ENCODE measurements at regions not wholly inside any gene's neighbourhood (a gene's known extent, or its start where the extent isn't known, plus 50 kb on each side); places are given as distances from the start of the nearest gene placed in this dataset.
"Not testable (repeated sequence)": the region's sequence is repeated elsewhere in the genome, so short reads cannot be mapped to it uniquely, and the experiment has no call there.

DNA sequence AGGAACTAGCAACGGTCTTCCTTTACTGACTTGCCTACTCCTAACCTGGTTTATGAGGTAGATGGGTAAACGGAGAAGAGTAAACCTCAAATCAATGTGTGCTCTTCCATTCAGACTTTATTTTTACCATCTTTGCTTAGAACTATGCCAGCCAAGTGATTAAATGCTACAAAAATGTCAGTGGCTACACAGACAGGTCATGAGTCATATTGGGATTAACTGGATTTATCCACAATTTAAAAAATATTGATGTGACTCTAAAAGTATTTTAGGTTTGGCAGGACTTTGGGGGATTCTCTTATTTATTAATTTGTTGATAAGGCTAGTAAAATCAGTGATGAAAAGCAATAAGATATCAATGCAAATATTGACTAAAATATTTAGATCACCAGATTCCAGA is 275.0 kb downstream of the PLK2 start:
- no peaks in the 10 kb centered on the region for H3K4me1 ChIP-seq (ENCODE audit: control insufficient read depth, insufficient read depth, low read length)
- H3K27ac ChIP-seq (ENCODE audit: low read depth, low read length) = no peak overlapping the region
- H3K36me3 ChIP-seq (ENCODE audit: control insufficient read depth, insufficient read depth, low read length) = no peaks in the 10 kb centered on the region
- no peak overlapping the region for H3K4me3 ChIP-seq (ENCODE audit: low read length)
- no peak overlapping the region for H3K9ac ChIP-seq (ENCODE audit: low read length)
- H3K27me3 ChIP-seq (ENCODE audit: control insufficient read depth, insufficient read depth, low read length) = no peaks in the 10 kb centered on the region

GRCh38 chr5:58183786-58184085 is 276.1 kb downstream of the PLK2 start:
- Histone ChIP-seq H3K4me3 (ENCODE audit: low read length) (no peak overlapping the region), H3K9ac (ENCODE audit: low read length) (no peak overlapping the region), H3K36me3 (ENCODE audit: control insufficient read depth, insufficient read depth, low read length) (no peaks in the 10 kb centered on the region), H3K4me1 (ENCODE audit: control insufficient read depth, insufficient read depth, low read length) (no peaks in the 10 kb centered on the region), H3K27ac (ENCODE audit: low read depth, low read length) (no peak overlapping the region), H3K27me3 (ENCODE audit: control insufficient read depth, insufficient read depth, low read length) (no peaks in the 10 kb centered on the region)

DNA sequence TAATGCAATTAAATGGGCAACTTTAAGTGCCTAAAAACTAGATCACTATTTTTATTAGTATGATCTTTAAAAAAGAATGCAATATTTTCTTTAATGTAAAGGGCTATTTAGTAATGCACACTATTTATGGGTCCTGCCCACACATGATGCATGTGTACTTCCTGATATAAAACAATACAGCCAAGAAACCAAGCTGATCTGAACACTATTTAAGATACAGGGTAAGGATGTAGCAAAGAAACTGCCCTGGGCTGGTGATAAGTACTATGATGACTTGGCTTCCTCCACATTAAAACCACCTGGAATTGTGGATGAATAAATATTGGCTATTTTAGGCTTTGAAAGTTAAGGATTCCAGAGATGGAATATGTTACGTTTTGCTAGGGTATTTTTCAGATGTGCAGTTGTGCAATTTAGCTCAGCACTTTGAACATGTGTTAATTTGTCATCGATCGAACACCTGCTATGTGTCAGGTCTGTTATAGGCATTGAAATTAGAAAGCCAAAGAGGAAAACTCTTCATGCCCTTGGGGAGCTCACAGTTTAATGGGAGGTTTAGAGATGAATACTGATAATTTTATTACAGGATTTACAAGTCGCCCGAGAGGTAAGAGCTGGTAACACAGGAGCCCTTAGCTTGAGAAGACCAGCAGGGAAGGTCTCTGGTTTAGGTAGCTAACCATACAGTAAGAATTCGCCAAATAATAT is 276.7 kb downstream of the PLK2 start:
- H3K9ac ChIP-seq (ENCODE audit: low read length) = no peak overlapping the region
- no peaks in the 10 kb centered on the region for H3K4me1 ChIP-seq (ENCODE audit: control insufficient read depth, insufficient read depth, low read length)
- H3K27me3 ChIP-seq (ENCODE audit: control insufficient read depth, insufficient read depth, low read length) = no peaks in the 10 kb centered on the region
- H3K4me3 ChIP-seq (ENCODE audit: low read length) = no peak overlapping the region
- H3K27ac ChIP-seq (ENCODE audit: low read depth, low read length) = no peak overlapping the region
- H3K36me3 ChIP-seq (ENCODE audit: control insufficient read depth, insufficient read depth, low read length) = no peaks in the 10 kb centered on the region

DNA sequence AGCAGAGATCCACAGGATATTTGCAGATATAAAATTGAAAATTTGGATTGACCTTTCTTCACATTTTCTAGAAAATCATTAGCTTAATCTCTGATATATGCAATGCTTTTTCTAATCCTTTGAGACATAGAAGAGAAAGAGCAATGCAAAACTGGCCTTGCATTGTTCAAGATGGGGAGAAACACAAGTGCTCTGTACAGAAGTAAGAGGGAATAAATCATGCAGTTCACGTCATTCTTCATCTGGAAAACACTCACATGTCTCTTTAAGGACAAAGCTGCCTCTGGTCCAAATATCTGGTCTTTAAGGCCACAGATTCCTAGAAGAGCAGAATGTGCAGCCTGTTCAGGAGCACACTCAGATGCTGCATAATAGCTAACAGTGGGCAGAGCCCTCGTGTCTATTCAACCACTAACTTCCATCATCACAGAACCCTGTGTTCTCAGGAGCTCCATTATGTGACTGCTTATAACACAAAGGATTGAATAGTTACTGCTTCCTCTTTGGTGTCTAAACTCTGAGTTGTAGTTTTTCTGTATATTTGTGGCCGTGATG is 277.5 kb downstream of the PLK2 start:
- H3K9ac ChIP-seq (ENCODE audit: low read length) = no peak overlapping the region

GRCh38 chr5:58181578-58182286 is 278.2 kb downstream of the PLK2 start:
- H3K36me3 ChIP-seq (ENCODE audit: control insufficient read depth, insufficient read depth, low read length) = no peaks in the 10 kb centered on the region
- no peaks in the 10 kb centered on the region for H3K27me3 ChIP-seq (ENCODE audit: control insufficient read depth, insufficient read depth, low read length)
- H3K4me1 ChIP-seq (ENCODE audit: control insufficient read depth, insufficient read depth, low read length) = no peaks in the 10 kb centered on the region
- H3K4me3 ChIP-seq (ENCODE audit: low read length) = no peak overlapping the region
- H3K9ac ChIP-seq (ENCODE audit: low read length) = no peak overlapping the region
- no peak overlapping the region for H3K27ac ChIP-seq (ENCODE audit: low read depth, low read length)

More for the DNA sequence above, 277.5 kb downstream of the PLK2 start:
- no peaks in the 10 kb centered on the region for H3K27me3 ChIP-seq (ENCODE audit: control insufficient read depth, insufficient read depth, low read length)
- H3K4me1 ChIP-seq (ENCODE audit: control insufficient read depth, insufficient read depth, low read length) = no peaks in the 10 kb centered on the region
- no peak overlapping the region for H3K27ac ChIP-seq (ENCODE audit: low read depth, low read length)
- H3K4me3 ChIP-seq (ENCODE audit: low read length) = no peak overlapping the region
- H3K36me3 ChIP-seq (ENCODE audit: control insufficient read depth, insufficient read depth, low read length) = no peaks in the 10 kb centered on the region

DNA sequence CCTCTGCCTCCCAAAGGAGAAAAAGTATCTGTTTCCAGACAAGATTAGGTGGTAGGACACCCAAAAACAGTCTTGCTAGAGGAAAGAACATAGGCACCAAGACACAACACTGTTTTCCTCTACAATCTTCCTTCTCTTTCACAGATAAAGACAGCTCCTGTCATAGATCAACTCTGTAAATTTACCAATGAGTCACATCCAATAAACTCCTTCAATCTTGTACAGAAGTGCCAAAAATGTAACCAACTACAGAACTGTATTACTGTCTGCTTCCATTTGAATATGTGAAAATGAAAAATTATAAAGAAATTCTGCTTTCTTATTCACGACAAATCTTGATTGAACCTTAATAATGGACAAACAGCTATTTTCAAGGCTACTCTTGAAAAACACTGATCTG is 286.9 kb downstream of the PLK2 start:
- Histone ChIP-seq H3K9ac (ENCODE audit: low read length) (no peak overlapping the region), H3K27me3 (ENCODE audit: control insufficient read depth, insufficient read depth, low read length) (no peaks in the 10 kb centered on the region), H3K4me3 (ENCODE audit: low read length) (no peak overlapping the region), H3K36me3 (ENCODE audit: control insufficient read depth, insufficient read depth, low read length) (no peaks in the 10 kb centered on the region), H3K27ac (ENCODE audit: low read depth, low read length) (no peak overlapping the region), H3K4me1 (ENCODE audit: control insufficient read depth, insufficient read depth, low read length) (no peaks in the 10 kb centered on the region)

DNA sequence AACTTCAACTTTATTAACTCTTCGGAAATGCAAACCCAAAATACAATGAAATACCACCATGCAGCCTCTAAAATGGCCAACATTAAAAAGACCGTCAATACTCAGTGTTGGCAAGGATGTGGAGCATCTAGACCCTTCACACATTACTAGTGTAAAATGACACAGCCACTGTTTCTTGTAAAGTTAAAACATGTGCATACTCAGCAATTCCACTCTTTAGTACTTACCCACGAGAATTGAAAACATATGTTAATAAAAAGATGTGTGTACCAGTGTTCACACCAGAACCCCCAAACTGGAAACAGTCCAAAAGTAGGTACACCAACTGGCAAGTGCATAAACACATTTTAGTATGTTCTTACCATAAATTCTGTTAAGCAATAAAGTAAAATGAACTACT is 294.7 kb downstream of the PLK2 start:
- Histone ChIP-seq H3K36me3 (ENCODE audit: control insufficient read depth, insufficient read depth, low read length) (no peaks in the 10 kb centered on the region), H3K27me3 (ENCODE audit: control insufficient read depth, insufficient read depth, low read length) (no peaks in the 10 kb centered on the region), H3K27ac (ENCODE audit: low read depth, low read length) (no peak overlapping the region), H3K4me3 (ENCODE audit: low read length) (no peak overlapping the region), H3K9ac (ENCODE audit: low read length) (no peak overlapping the region), H3K4me1 (ENCODE audit: control insufficient read depth, insufficient read depth, low read length) (no peaks in the 10 kb centered on the region)

DNA sequence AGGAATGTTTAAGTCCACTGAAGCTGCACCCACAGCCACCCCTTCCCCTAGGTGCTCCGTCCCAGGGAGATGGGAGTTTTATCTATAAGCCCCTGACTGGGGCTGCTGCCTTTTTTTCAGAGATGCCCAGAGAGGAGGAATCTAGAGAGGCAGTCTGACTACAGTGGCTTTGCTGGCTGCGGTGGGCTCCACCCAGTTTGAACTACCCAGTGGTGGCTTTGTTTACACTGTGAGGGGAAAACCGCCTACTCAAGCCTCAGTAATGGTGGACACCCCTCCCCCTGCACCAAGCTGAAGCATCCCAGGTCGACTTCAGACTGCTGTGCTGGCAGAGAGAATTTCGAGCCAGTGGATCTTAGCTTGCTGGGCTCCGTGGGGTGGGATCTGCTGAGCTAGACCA is 298.0 kb downstream of the PLK2 start:
- not testable (repeated sequence) for H3K27ac ChIP-seq (ENCODE audit: low read depth, low read length); H3K4me1 ChIP-seq (ENCODE audit: control insufficient read depth, insufficient read depth, low read length); H3K9ac ChIP-seq (ENCODE audit: low read length); H3K27me3 ChIP-seq (ENCODE audit: control insufficient read depth, insufficient read depth, low read length); H3K4me3 ChIP-seq (ENCODE audit: low read length); H3K36me3 ChIP-seq (ENCODE audit: control insufficient read depth, insufficient read depth, low read length)

DNA sequence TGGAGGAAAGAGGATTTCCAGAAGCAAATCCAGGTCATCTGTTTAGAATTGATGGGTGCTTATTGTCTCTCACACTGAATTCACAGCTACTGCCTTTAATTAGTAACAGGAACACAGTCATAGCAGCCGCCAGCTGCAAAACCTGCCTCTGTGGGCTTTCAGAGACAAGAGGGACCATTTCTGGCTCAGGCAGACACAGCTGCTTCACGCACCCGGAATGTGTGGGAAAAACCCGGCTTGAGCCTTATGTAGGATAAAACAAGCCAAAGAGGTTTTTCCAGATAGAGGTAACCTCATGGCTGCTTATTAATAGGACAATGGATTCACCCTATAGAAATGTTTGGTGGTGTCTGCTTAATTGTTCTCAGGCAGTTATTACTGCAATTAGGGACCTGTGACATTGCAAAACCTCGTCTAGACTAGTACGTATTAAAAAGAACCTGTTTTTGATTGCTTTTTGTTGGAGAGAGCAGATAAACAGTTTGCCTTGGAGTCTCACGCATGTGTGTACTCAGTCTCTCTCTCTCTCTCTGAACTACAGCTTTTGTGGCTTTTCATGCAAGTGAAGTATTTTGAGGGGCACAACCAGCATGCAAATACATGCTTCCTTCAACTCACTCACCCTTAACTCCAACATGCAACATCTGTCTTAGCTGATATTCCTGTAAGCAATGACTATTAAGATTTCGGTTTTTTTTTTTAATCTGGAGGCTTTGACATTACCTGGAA is 302.7 kb downstream of the PLK2 start:
- Histone ChIP-seq H3K4me3 (ENCODE audit: low read length) (no peak overlapping the region), H3K27ac (ENCODE audit: low read depth, low read length) (no peak overlapping the region), H3K36me3 (ENCODE audit: control insufficient read depth, insufficient read depth, low read length) (no peaks in the 10 kb centered on the region), H3K4me1 (ENCODE audit: control insufficient read depth, insufficient read depth, low read length) (no peaks in the 10 kb centered on the region), H3K9ac (ENCODE audit: low read length) (no peak overlapping the region), H3K27me3 (ENCODE audit: control insufficient read depth, insufficient read depth, low read length) (no peaks in the 10 kb centered on the region)

DNA sequence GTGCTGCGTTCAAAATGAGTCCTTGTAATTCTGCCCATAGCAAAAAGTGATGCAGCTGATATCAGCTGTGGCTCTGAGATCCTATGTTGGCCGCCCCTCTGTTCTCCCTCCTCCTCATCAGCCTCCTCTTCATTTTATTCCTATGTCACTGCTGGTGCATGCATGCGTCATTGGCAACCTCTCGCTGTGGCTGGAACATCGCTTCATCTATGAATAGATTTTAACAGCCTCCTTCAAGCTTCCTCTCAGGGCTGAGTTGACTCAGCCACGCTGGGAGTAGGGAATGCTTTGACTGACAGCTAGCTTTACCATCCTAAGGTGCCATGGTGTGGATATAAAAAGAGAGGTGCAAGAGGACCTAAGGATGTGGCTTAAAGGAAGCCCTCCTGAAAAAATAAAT is 303.5 kb downstream of the PLK2 start:
- Histone ChIP-seq H3K27me3 (ENCODE audit: control insufficient read depth, insufficient read depth, low read length) (no peaks in the 10 kb centered on the region), H3K9ac (ENCODE audit: low read length) (no peak overlapping the region), H3K27ac (ENCODE audit: low read depth, low read length) (no peak overlapping the region), H3K4me1 (ENCODE audit: control insufficient read depth, insufficient read depth, low read length) (no peaks in the 10 kb centered on the region), H3K36me3 (ENCODE audit: control insufficient read depth, insufficient read depth, low read length) (no peaks in the 10 kb centered on the region), H3K4me3 (ENCODE audit: low read length) (no peak overlapping the region)

DNA sequence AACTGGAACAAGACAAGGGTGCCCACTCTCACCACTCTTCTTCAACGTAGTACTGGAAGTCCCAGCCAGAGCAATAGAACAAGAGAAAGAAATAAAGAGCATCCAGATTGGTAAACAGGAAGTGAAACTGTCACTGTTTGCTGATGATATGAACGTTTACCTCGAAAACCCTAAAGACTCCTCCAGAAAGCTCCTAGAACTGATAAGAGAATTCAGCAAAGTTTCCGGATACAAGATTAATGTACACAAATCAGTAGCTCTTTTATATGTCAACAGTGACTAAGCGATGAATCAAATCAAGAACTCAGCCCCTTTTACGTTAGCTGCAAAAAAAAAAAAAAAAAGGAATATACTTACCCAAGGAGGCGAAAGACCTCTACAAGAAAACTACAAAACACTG is 306.6 kb downstream of the PLK2 start:
- H3K9ac ChIP-seq (ENCODE audit: low read length) = no peak overlapping the region

DNA sequence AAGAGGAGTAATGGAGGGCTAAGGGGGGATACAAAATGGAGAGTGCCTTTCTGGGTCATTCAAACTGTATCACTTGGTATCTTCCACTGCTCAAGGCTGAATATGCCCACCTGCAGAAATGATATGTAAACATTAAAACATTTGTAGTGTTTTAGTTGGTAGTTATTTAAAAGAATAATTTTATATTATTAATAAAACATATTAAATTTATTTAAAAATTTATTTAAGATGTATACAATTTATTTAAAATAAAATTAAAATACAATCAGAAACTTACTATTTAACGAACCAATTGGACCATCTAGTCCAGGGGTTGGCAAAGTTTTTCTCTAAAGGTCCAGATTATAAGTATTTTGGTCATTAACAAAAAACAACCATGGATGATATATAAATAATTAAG is 308.5 kb downstream of the PLK2 start:
- no peaks in the 10 kb centered on the region for H3K4me1 ChIP-seq (ENCODE audit: control insufficient read depth, insufficient read depth, low read length)
- H3K36me3 ChIP-seq (ENCODE audit: control insufficient read depth, insufficient read depth, low read length) = no peaks in the 10 kb centered on the region
- H3K27me3 ChIP-seq (ENCODE audit: control insufficient read depth, insufficient read depth, low read length) = no peaks in the 10 kb centered on the region
- no peak overlapping the region for H3K9ac ChIP-seq (ENCODE audit: low read length)
- H3K4me3 ChIP-seq (ENCODE audit: low read length) = no peak overlapping the region
- H3K27ac ChIP-seq (ENCODE audit: low read depth, low read length) = no peak overlapping the region

More for the DNA sequence above, 306.6 kb downstream of the PLK2 start:
- Histone ChIP-seq H3K4me3 (ENCODE audit: low read length) (no peak overlapping the region), H3K4me1 (ENCODE audit: control insufficient read depth, insufficient read depth, low read length) (no peaks in the 10 kb centered on the region), H3K27me3 (ENCODE audit: control insufficient read depth, insufficient read depth, low read length) (no peaks in the 10 kb centered on the region), H3K36me3 (ENCODE audit: control insufficient read depth, insufficient read depth, low read length) (no peaks in the 10 kb centered on the region), H3K27ac (ENCODE audit: low read depth, low read length) (no peak overlapping the region)
